ENCODE measurements at regions not wholly inside any gene's neighbourhood (a gene's known extent, or its start where the extent isn't known, plus 50 kb on each side); places are given as distances from the start of the nearest gene placed in this dataset.

GRCh38 chr10:8304861-8305260, 250.4 kb downstream of the GATA3 start:
- TF ChIP-seq FOXA2 (IDR thresholded peaks at IDR 0.05) = no peak
- no peak for TF ChIP-seq CTCF (IDR thresholded peaks at IDR 0.05; ENCODE audit: low read depth, low read length, missing input control)
- TF ChIP-seq NR2F2 (IDR thresholded peaks at IDR 0.05) = no peak
- TF ChIP-seq MAX (IDR thresholded peaks at IDR 0.05) = no peak
- no peak for TF ChIP-seq ATF3 (IDR thresholded peaks at IDR 0.05)
- TF ChIP-seq SP1 (IDR thresholded peaks at IDR 0.05) = no peak
- TF ChIP-seq HNF4A (conservative IDR thresholded peaks at IDR 0.05) = no peak
- TF ChIP-seq ZBTB33 (IDR thresholded peaks at IDR 0.05) = no peak

GRCh38 chr10:8305876-8306652, 251.6 kb downstream of the GATA3 start:
- H3K36me3 ChIP-seq (ENCODE audit: control insufficient read depth in 4 of 4, insufficient read depth in 3 of 4, low read depth in 1 of 4, low read length in 3 of 4) = no peaks in the 10 kb centered on the region
- H3K9ac ChIP-seq (ENCODE audit: low read depth in 1 of 2, low read length in 2 of 2) = no peak overlapping the region
- 83% methylated on average over 9 of the region's 9 CpGs for WGBS
- peaks cover 0 to 8% (median 2%) of the 10 kb centered on the region in 4 donors for H3K27me3 ChIP-seq (ENCODE audit: control insufficient read depth in 4 of 4, insufficient read depth in 4 of 4, low read length in 3 of 4)
- TF ChIP-seq REST (IDR thresholded peaks at IDR 0.05) (no peak), HNF4A (conservative IDR thresholded peaks at IDR 0.05) (no peak), HNF4G (IDR thresholded peaks at IDR 0.05) (no peak), FOXA2 (IDR thresholded peaks at IDR 0.05) (no peak), ATF3 (IDR thresholded peaks at IDR 0.05) (no peak), RXRA (IDR thresholded peaks at IDR 0.05) (no peak), GABPA (IDR thresholded peaks at IDR 0.05 in 1 of 2, conservative IDR thresholded peaks at IDR 0.05 in 1 of 2) (no peak), ZBTB33 (IDR thresholded peaks at IDR 0.05) (no peak), YY1 (IDR thresholded peaks at IDR 0.05) (no peak), CTCF (IDR thresholded peaks at IDR 0.05; ENCODE audit: low read depth, low read length, missing input control) (no peak)
- no peak overlapping the region for H3K27ac ChIP-seq (ENCODE audit: low read depth in 1 of 2, low read length in 2 of 2)
- no peaks in the 10 kb centered on the region for H3K4me1 ChIP-seq (ENCODE audit: control insufficient read depth in 4 of 4, insufficient read depth in 4 of 4, low read length in 3 of 4)
- DNase-seq (ENCODE audit: low spot score) = no peak
- no peak overlapping the region for H3K4me3 ChIP-seq (ENCODE audit: low read depth in 1 of 3, low read length in 3 of 3)
- H3K9me3 ChIP-seq (ENCODE audit: control insufficient read depth in 4 of 4, low read length in 3 of 4) = no peaks in the 10 kb centered on the region

More at GRCh38 chr10:8304861-8305260, 250.4 kb downstream of the GATA3 start:
- no peak for DNase-seq (ENCODE audit: low spot score)
- 87% methylated on average over 10 of the region's 10 CpGs for WGBS
- Histone ChIP-seq H3K4me1 (ENCODE audit: control insufficient read depth in 4 of 4, insufficient read depth in 4 of 4, low read length in 3 of 4) (no peaks in the 10 kb centered on the region), H3K9ac (ENCODE audit: low read depth in 1 of 2, low read length in 2 of 2) (no peak overlapping the region), H3K27ac (ENCODE audit: low read depth in 1 of 2, low read length in 2 of 2) (no peak overlapping the region), H3K36me3 (ENCODE audit: control insufficient read depth in 4 of 4, insufficient read depth in 3 of 4, low read depth in 1 of 4, low read length in 3 of 4) (no peaks in the 10 kb centered on the region), H3K9me3 (ENCODE audit: control insufficient read depth in 4 of 4, low read length in 3 of 4) (no peaks in the 10 kb centered on the region), H3K4me3 (ENCODE audit: low read depth in 1 of 3, low read length in 3 of 3) (no peak overlapping the region), H3K27me3 (ENCODE audit: control insufficient read depth in 4 of 4, insufficient read depth in 4 of 4, low read length in 3 of 4) (peaks cover 0 to 8% (median 2%) of the 10 kb centered on the region in 4 donors)
